Adrenal gland (tissue), 5 donors: ENCODE measurements at regions not wholly inside any gene's neighbourhood (a gene's known extent, or its start where the extent isn't known, plus 50 kb on each side); places are given as distances from the start of the nearest gene placed in this dataset.

Experiments
- POLR2A ChIP-seq, 2 donors: fragments of 450-650 bp; IDR thresholded peaks; one replicate each; pipeline ENCODE4 v1.6.1; 2017; ENCODE audit warnings: antibody characterized with exemption in 2 of 2, mild to moderate bottlenecking in 2 of 2, moderate library complexity in 1 of 2
- TF ChIP-seq, protein P1 (sequence below), 6 experiments: fragments of 450-650 bp in 4 of 6; fragments of 200-600 bp in 2 of 6; sonication (generic) in 1 of 6; IDR thresholded peaks; 1 replicate in 5 of 6; 2 replicates in 1 of 6; pipeline versions ENCODE4 v1.5.1 to v1.8.0; 2016 to 2021; ENCODE audit warnings: antibody characterized with exemption in 6 of 6, mild to moderate bottlenecking in 2 of 6, moderate library complexity in 1 of 6
- donor health status: DM: no; HTN: no; CAD: no.

DNA sequence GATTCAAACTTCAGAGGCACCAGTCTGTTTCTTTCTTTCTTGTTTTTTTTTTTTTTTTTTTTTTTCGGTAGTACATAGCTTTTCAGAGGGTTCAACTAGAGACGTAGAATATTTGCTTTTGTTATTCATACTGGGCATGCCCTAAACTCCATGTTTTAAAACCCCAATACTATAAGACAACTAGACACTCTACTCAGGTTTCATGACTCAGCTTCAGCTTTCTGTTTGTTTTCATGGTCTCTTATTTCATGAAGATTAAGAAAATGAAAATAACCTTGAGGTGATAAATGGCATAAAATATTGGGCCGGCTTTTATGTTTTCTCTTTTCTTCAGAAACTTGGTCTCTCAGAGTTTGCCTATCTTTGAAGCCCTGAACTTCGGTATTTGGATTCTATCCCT is 2126.3 kb upstream of the ACO1 start:
- TF ChIP-seq, protein P1, sequence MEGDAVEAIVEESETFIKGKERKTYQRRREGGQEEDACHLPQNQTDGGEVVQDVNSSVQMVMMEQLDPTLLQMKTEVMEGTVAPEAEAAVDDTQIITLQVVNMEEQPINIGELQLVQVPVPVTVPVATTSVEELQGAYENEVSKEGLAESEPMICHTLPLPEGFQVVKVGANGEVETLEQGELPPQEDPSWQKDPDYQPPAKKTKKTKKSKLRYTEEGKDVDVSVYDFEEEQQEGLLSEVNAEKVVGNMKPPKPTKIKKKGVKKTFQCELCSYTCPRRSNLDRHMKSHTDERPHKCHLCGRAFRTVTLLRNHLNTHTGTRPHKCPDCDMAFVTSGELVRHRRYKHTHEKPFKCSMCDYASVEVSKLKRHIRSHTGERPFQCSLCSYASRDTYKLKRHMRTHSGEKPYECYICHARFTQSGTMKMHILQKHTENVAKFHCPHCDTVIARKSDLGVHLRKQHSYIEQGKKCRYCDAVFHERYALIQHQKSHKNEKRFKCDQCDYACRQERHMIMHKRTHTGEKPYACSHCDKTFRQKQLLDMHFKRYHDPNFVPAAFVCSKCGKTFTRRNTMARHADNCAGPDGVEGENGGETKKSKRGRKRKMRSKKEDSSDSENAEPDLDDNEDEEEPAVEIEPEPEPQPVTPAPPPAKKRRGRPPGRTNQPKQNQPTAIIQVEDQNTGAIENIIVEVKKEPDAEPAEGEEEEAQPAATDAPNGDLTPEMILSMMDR (IDR thresholded peaks at IDR 0.05): no peak
- TF ChIP-seq POLR2A (IDR thresholded peaks at IDR 0.05): no peak
